GM12878 (cell line): ENCODE measurements at regions not wholly inside any gene's neighbourhood (a gene's known extent, or its start where the extent isn't known, plus 50 kb on each side); places are given as distances from the start of the nearest gene placed in this dataset.

ENCODE experiments used
- BRCA1 ChIP-seq: IDR thresholded peaks from 2 replicates; pipeline ENCODE4 v1.6.1; 2011; ENCODE audit warnings: low read depth, low read length, improper control_type of control experiment
- CHD2 ChIP-seq: IDR thresholded peaks from 2 replicates; pipeline ENCODE4 v1.6.1; 2011; ENCODE audit warnings: low read depth, low read length, improper control_type of control experiment, borderline replicate concordance
- CTCF ChIP-seq, 3 experiments: IDR thresholded peaks in 2 of 3; conservative IDR thresholded peaks in 1 of 3; 2 replicates each; pipeline ENCODE4 v1.5.1; 2011; ENCODE audit warnings: low read depth in 3 of 3, low read length in 3 of 3, mild to moderate bottlenecking in 3 of 3, control low read depth in 2 of 3, moderate library complexity in 2 of 3, inconsistent platforms in 1 of 3, mixed read lengths in 1 of 3; ENCODE audit not compliant: control insufficient read depth in 2 of 3, insufficient read depth in 1 of 3; ENCODE audit errors: extremely low read depth in 1 of 3
- MAX ChIP-seq: IDR thresholded peaks from 2 replicates; pipeline ENCODE4 v1.6.1; 2012; ENCODE audit warnings: low read depth, low read length, improper control_type of control experiment
- POLR2A ChIP-seq: IDR thresholded peaks from 2 replicates; pipeline ENCODE4 v1.6.1; 2011; ENCODE audit warnings: low read depth, mild to moderate bottlenecking, low read length
- RAD21 ChIP-seq: IDR thresholded peaks from 2 replicates; pipeline ENCODE4 v1.6.1; 2011; ENCODE audit warnings: mild to moderate bottlenecking, low read depth, low read length, moderate library complexity; ENCODE audit not compliant: insufficient read depth
- RFX5 ChIP-seq: IDR thresholded peaks from 2 replicates; pipeline ENCODE4 v1.6.1; 2011; ENCODE audit warnings: low read depth, low read length, improper control_type of control experiment

- no peak for TF ChIP-seq RAD21
- no peak for TF ChIP-seq BRCA1
- no peak for TF ChIP-seq POLR2A
- no peak for TF ChIP-seq MAX
- no peak for TF ChIP-seq RFX5
- TF ChIP-seq CTCF (IDR thresholded peaks at IDR 0.05 in 2 of 3, conservative IDR thresholded peaks at IDR 0.05 in 1 of 3; ENCODE audit: control insufficient read depth in 2 of 3, extremely low read depth in 1 of 3, insufficient read depth in 1 of 3, low read depth in 3 of 3, low read length in 3 of 3), result no peak
- TF ChIP-seq CHD2, result no peak
These were observed 546.2 kb upstream of the SETBP1 start for GRCh38 chr18:44134447-44134846.
